HG03457 (cell line): ENCODE measurements at regions not wholly inside any gene's neighbourhood (a gene's known extent, or its start where the extent isn't known, plus 50 kb on each side); places are given as distances from the start of the nearest gene placed in this dataset.

ENCODE experiments used
- ATAC-seq: cut with Tn5 transposase; IDR thresholded peaks from one replicate; pipeline ENCODE4 v1.9.1; 2021; ENCODE audit warnings: moderate number of reproducible peaks; ENCODE audit not compliant: unreplicated experiment

DNA sequence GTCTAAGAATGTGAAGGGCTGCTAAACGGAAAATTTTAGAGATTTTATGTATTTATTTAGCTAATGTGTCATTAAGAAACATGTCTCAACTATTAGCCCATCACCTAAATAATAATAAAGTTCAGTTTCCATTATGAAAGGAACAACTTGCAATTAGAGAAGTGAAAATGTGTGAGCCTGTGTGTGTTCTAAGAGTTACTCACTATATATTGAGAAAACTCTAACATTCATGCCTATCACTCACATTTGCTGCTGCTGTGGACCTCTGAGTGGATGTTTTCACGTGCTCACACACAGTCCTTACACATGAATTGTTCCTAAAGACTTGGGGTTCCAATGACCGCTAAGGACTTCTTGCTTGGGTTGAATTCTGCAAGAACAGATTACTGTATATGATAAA, 364.0 kb downstream of the TMA16 start:
- no peak for ATAC-seq

DNA sequence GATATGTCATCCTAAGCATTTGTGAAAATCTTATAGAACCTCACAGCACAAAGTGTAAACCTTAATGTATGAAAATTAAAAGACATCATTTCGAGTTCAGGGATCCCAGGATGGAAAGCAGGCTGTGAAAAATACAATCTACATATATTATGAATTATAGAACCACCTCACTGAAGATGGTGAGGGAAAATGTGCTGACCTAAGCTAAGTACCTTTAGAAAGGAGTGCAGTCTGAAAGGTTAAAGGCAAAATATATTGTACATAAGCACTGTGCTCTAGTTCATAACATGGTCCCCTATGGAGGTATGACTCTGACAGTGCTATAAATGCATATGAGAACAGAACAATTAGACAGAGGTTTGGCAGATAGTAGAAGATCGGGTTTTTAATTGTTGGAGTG, 368.6 kb downstream of the TMA16 start:
- no peak for ATAC-seq

DNA sequence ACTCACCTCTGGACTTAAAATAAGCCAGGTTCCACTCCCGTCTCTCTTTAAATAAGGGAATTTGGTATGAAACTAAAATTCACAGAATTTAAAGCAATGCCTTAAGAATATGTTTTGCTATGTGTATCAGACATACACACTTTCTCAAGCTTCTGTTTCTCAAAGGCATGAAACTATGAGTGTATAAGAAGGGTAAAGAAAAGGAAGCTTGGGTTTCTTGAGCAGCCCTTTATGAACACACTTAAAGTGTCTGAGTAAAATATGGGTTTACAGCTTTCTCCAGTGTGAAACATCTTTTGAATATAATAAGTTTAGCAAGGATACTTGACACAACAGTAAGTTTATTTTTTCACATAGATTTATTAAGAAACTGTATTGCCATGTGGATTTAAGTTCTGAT, 370.5 kb downstream of the TMA16 start:
- ATAC-seq, result no peak

DNA sequence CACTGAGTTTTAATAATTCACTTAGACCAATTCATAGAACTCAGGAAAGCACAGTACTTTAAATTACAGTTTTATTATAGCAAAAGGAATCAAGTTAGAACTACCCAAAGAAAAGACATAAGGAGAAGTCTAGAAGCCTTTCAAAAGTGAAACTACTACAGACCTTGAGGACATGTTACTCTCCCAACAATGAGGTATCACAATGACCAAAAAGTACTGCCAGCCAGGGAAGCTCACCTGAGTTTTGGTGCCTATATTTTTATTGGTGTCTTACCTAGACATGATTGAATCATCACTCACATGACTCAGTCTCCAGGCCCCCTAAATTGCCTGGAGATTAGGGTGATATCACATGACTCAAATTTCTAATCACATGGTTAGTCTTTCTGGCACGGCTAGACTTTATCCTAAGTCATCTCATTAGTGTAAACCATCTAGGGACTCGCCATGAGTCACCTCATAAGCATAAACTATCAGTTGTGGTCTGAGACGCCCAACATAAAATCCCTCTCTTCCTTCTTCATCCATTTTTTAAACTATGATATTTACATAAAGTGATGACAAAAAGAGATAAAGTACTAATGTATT, 372.3 kb downstream of the TMA16 start:
- ATAC-seq, result peak; percentile 61

DNA sequence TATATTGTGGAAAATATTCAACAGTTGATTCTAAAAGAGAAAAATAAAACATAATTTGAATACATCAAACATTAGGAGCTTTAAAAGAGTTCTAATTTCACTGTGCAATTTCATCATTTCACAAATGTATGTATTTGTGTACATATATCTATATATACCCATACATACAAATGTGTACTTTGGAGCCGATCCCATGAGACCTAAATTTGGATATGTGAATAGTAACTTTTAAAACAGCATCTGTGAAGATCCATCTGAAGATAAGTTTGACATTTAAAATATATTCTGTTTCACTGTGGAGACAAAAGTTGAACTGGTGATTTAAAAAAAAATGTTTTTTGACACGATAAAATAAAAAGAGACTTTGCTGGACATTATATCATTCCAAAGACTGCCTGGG, 374.0 kb downstream of the TMA16 start:
- no peak for ATAC-seq

DNA sequence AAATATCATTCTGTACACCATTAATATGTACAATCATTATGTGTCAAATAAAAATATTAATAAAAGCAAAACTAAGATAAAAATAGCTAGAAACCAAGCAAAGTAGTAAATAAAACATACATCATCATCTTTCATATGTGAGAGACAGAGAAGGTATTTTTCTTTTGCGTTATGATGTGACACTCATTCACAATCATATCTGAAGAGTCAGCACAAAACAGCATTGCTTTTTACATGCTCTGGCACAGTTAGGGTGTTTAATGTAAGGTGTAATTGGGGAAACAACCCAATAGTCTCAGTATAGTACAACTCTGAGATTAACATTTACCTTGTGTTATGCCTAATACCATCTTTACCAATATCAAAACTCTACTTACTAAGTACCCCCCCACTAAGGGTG, 376.6 kb downstream of the TMA16 start:
- ATAC-seq, result no peak

DNA sequence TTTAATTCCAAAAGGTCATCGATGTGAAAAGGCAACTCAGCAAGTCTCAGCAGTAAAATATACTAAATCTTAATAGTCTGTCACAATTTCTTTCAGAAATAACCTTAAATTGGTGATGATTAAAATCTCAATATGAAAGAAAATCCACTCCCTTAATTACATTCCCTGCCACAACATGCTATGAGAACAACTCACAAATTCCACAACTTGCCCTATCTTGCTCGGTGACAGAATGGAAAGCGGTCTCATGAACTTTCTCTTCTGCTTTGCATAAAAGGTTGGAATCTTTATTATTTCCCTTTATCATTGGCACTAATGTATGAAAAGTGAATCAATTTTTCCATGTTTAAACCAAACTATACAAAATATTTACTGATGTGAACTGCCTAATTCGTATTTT, 380.8 kb downstream of the TMA16 start:
- ATAC-seq, result no peak

DNA sequence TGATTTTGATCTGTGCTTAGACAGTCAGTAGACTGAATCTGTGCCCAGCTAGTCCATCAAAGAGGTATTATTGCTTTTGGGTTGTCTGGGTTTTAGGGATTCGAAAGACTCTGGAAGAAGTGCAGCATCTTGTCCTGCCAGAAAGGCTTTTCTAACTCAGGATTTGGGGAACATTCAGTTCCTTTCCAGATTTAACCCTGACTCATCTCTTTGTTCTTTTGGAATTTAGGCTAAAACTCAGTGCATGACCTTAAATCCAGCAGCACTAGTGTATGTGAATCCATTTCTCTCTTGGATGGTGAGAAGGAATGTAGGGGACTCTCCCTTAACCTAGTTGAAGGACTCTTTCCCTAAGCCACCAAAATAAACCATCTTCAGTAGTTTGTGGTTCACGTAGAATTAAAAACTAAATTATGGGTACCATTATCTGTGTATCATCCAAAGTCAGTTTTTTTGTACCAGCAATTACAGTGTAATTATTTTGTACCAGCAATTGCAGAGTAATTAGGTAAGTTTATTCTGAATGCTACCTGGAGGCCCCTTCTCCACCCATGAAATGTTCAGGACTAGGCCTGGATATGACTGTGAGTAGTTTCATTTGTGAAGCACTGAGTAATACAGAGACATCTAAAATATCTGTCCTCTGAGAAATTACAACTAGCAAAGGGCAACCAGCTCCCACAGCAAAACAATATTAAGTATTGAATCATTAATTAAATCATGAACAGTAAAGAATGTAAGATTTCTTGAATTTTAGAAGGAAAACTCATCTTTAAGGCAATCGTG, 384.0 kb downstream of the TMA16 start:
- no peak for ATAC-seq

DNA sequence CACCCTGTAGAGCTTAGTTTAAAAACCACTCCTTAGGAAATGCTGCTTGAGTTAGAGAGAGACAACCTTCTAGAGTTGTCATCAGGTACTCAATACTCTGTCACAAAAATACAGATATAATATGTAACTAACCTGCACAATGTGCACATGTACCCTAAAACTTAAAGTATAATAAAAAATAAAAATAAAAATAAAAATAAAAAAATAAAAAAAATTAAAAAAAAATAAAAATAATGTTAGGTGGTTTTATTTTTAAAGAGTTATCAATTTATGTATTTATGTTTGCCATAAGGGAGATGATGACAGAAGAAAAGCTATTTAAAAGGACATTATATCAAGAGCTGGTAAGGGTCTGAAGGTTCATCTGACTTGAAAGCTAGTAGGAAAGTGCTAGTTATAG, 397.9 kb downstream of the TMA16 start:
- ATAC-seq, result no peak

DNA sequence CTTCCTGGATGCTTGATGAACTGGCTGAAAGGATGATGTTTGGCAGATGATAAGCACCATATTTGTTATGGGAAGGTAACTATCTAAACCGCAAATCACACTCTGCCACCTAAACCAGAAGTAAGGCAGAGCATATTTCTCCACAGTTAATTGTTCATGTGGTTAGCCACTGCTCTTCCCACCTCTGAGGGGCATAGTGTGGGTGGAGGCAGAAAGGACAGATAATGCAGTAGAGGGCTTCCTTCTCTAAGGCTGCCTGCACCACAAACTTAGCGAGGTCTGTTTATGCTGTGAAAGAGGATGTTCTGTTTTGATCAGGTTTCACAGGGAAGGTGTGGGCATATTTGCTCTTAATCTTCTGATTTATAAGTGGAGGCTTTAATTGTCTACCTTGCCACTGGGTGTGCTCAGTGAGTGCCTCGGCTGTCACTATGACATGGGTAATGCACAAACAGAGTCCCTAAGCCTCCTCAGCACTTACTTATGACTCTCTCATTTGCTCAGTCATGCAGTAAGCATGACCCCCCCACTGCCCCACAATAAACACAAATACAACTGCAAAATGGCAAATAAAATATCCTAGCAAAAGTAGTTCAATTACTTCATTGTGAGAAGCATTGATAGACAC, 401.0 kb downstream of the TMA16 start:
- no peak for ATAC-seq

DNA sequence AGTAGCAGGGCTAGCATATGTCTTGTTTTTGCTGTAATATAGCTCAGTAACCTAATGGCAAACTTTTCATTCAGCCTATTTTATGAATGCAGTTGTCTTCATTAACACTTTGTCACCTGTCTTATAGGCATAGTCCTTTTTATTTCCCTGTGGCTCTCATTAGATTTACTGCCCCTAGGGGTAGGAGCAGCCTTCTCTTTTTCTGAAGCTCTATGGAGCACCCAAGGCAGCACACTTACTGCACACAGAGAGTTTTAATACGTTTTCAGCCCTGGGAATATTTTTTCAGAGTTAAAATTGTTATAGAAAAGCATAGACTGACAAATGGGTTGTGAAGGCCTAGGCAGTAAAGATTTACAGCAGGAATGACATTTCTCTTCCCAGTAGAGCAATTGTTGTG, 406.8 kb downstream of the TMA16 start:
- no peak for ATAC-seq

DNA sequence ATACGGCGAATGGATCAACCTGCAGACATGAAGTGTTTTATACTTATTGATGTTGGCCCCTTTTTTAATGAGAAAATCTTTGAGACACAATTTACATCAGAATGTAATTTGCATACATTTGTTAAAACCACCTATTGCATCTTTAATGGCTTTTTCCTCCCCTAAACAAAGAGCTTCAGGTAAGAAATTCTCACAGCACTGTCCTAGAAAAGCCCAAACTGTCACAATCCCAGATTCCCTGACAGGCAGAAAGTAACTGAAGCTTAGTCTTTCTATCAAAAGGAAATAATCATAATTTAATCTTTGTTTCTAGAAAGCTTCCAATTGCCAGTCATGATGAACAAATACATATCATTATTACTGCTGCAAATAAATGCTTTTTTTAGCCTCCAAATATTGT, 407.9 kb downstream of the TMA16 start:
- ATAC-seq, result no peak

DNA sequence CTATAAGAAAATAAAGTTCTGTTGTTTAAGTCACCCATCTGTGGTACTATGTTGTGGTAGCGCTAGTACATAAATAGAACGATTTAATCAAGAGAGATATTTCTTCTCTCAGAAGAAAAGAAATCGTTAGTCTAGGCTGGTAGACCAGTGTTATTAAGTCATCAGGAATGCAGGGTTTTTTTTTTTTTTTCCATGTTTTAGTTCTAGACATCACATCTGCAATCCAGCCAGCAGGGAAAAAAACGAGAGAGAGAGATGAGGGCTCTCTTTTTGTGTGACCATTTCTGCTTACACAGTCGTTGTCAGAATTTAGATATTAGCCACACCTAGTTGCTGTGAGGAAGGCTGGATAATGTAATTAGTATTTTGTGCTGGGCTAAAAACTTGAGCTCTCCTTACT, 417.4 kb downstream of the TMA16 start:
- no peak for ATAC-seq

DNA sequence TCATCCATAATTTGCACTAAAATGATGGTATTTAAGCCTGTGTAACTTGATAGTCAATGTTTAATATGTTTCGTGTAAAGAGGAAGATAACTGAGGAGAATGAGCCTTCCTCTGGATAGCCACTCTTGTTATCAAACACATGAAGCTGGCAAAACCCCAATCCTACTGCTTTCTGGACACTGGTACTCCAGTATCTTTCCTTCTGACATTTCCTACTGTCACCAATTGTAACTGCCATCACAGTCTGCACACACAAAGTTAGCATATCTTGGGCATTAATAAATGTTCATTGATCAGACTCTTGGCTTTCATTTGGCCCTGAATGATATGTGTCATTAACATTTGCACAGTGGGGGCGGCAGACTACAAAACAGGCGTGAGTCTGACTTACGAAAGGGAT, 419.1 kb downstream of the TMA16 start:
- ATAC-seq, result no peak

DNA sequence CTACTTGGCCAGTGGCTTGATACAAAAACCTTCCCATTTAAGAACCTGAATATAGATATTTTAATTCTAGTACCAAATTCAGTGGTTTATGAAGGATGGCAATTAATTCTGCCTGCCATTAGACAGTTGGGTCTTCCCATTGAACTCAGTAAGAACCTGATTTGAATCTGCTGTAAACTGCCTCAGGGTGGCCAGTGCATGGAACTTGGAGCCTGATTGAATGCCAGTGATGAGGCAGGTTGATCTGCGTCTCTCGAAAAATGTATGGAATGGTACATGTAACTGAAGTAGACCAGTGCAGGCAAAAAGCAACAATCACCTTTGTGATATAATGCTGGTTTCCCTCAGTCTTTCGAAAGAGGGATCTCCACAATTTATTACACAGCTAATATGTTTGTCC, 421.4 kb downstream of the TMA16 start:
- no peak for ATAC-seq

DNA sequence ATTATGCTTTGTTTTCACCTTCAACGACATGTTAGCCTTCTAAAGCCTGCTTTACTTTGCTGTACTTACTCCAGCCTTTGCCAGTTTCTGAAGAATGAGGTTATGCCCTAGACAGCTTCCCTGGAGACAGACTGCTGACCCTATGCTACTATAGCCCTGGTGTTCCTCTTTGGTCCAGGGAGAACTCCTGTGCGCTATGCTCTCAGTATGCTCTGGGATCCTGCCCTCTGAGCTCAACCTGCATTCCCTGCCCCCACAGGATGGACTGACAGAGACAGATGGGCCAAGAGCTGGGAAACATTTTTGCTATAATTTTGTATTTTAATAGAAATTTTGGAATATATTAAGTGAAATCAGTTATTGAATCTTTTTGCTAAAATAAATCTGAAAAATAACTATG, 425.9 kb downstream of the TMA16 start:
- ATAC-seq, result no peak

DNA sequence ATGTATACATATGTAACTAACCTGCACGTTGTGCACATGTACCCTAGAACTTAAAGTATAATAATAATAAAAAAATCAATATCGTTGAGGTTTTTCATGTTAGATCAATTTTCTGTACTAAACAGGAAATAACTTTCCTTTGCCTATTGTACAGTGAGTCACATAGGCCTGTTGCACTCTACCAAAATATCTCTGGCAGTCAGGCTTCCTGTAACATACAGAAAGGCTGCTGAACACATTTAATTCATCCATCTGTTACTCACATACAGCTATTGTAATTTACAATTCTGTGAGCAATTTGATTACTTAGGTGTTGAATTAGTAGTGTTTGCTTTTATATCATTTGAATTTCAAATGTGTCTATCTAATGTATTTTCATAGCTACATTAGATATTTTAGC, 427.8 kb downstream of the TMA16 start:
- ATAC-seq, result no peak

DNA sequence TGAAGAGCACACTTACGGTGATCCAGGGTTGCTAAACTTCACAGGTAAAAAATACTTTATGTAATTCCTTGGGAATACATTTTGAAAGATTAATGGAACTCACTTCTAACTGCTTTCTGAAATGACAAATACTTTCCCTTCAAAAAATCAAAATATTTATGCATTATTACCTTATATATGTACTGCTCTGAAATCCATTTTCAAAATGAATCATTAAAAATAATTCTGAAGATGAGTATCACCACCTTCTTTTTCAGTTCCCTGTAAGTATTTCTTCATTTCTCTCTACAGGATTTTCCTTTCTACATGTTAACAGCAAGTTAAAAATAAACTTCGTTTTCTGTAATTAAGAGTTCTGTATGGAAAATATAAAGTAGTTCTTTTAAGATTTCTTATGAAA, 428.6 kb downstream of the TMA16 start:
- no peak for ATAC-seq

DNA sequence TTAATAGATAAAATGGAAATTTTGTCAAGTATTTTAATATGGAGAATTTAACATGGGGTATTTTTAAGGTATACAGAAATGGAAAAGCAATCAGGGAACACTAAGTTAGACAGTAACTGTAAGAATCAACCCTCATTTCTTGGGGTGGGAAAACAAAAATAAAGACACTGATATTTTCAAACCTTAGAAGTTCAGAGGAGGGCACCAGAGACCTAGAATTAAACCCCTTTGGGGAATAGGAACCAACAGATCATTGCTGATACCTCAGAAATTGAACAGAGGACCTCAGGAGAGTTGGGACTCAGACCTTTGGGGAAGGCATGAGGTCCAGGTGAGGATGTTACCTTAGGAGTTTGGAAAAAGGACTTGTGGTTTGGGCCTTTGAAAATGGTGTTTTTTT, 435.6 kb downstream of the TMA16 start:
- ATAC-seq, result no peak

DNA sequence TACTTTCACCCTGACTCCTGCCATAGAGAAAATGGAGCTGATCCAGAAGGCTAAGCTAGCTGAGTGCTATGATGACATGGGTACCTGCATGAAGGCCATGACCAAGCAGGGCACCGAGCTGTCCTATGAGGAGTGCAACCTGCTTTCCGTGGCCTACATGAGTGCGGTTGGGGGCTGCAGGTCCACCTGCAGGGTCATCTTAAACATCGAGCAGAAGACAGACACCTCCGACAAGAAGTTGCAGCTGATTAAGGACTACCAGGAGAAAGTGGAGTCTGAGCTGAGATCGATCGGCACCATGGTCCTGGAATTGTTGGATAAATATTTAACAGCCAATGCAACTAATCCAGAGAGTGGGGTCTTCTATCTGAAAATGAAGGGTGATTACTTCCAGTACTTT, 438.0 kb downstream of the TMA16 start:
- ATAC-seq, result no peak

DNA sequence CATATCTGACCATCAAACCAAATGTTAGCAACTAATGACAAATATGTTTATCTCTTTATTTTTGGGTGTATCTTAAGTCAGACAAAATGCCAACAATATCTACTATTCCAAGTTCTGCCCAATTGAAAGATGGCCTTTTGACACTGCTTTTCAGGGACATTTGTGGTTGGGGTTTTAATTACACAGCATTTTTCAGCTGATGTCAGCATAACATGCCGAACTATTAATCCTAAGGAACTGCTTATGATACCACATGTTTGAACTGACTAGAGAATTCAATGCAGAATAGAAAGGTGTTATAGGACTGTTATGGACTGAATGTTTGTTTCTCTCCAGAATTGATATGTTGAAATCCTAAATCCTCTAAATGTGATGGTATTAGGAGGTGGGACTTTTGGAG, 445.1 kb downstream of the TMA16 start:
- no peak for ATAC-seq

DNA sequence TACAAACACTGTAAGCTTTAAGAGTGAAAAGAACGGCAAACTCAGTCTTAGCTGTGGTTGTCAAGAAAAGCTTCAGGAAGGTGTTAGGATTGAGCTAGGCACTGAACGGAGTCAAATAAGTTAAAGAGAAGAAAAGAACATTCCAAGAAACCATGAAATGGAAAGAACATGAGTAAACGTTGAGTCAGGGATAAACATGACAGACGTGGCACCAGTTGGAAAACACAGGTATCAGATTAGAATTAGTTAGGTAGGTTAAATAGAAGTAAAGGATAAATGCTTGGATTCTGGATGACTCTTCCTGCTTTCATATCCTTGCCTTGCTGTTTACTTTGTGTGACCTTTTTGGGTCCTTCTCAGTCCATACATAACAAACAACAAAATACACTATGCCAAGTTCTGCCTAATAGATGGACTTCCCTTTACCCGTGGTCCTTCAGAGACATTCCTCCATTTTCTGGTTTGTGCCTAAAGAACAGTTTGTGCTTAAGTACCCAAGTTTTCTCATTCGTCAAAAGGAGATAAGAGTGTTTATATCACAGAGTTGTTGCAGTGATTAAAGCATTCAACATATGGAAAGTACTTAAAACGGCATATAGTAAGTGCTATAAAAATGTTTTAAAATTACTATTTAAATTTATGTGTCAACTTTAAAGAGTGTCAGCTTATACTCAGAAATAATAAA, 446.9 kb downstream of the TMA16 start:
- no peak for ATAC-seq
